ELF-1 (cell line): ENCODE measurements at regions not wholly inside any gene's neighbourhood (a gene's known extent, or its start where the extent isn't known, plus 50 kb on each side); places are given as distances from the start of the nearest gene placed in this dataset.

Experiments used
- DNase-seq: peaks from one replicate; pipeline ENCODE4 v3.0.0-alpha.2; 2016; ENCODE audit warnings: low read depth, low spot score

DNA sequence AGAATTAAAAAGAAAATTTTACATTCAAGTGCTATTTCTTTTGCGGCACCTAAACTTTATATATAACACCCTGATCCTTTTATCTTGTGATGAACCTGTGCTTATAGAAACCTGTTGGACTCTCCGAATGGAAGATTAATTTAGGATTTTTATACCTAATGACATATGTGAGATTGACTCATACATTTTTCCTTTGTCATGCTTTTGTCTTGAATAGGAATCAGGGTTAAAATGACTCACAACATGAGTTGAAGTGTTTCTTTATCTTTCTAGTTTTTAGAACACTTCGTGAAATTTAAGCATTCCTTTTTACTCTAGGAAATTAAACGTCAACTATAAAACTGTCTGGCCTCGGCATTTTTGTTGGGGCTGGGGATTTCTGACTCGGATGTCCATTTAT, 378.9 kb downstream of the PCDH20 start:
- DNase-seq = no peak

DNA sequence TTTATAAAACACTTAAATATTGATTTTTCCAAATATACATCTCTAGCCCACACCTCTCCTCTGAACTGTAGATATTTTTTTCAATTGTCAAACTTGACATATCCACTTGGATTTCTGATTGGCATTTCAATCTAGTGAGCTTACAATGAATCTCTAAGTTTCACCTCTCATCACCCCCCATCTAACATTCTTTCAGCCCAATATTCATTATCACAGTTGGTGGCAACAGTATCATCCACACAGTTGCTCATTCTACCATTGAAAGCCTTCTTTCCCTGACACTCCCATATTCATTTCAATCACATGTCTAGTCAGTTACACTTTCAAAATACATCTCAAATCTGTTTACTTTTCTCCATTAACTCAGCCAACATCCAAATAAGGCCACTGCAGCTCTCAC, 385.2 kb downstream of the PCDH20 start:
- no peak for DNase-seq

DNA sequence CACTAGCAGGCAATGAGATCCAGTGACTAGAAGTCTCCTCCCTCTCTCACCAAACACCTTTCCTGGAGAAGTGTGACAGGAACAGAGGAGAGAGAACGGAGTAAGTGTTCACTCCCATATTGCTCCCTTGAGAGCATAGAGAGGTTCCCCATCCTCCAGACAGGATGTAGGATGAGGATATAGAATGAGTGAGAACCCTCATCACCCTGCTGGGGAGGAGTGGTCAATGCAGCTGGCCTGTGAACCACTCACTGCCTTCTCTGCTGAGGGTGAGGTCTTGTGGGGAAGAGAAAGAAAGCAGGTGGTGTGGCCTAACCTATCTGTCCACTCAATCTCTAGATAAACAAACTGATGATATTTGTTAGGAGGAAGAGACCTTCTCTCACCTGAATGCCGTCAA, 386.6 kb downstream of the PCDH20 start:
- peak; percentile 20 for DNase-seq

DNA sequence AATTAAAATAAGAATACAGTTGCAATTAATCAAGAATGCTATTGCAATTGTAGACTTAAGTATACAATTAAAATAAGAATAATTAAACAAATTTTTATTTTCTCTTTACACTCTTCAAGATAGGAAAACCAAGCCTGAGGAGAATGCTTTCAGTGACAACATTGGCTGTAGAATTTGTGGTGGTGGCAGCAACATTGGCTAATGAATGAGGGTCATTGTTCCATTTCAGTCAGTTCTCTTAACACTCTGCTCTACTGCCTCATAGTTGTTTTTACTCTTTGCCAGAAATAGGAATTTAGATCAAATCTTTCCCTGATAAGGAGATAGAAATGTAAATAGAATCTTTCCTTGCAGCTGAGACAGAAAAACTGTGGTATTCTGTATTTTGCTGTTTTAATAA, 391.6 kb downstream of the PCDH20 start:
- DNase-seq = no peak

DNA sequence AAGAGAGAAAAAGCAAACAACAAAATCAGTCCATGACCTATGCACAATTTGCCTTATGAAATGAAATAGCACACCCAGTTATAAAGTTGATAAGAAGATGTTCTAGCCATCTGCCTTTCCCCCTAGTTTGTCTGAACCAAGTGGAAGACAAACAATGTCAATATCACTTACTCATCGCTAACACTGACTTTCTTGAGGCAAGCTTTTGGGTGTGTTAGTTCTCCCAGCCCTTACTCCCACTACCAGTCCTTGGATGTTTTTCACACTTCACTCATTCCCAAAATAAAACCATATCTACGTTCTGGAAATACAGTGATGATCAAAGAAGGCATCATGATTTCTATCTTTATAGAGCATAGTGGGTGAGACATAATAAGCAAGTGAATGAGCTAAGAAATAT, 393.8 kb downstream of the PCDH20 start:
- no peak for DNase-seq

DNA sequence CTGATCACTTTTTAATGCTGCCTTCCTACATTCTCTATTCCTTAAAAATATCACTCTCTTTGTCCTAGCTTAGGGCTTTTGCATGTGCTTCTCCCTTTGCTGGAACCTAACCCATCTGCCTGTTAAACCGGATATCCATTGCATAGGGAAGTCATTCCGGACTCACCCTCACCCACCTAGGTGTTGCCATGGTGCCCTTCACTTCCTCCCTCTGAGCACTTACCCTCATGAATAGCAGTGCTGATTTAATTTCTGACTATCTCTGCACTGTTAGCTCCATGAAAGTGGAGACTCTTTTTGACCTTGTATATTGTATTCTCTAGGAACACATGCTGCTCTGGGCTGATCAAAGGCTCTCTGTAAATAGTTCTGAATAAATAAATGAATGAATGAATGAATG, 401.9 kb downstream of the PCDH20 start:
- no peak for DNase-seq

DNA sequence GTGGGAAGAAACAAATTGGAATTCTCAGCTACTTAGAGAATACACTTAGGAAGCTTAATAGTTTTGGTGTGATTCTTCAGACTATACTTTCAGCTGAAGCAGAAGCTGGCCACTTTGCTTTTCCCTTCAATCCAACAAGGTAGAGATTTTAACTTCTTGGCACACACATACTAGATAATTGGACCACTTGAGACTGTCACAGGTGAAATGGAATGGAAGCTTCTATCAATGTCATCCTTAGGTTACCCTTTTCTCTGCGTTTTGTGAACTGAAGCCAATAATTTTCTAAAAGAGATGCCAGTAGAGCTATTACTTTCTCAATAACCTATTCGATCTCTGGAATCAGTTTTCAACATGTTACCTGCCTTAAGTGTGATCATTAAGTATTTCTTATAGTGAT, 405.3 kb downstream of the PCDH20 start:
- no peak for DNase-seq

DNA sequence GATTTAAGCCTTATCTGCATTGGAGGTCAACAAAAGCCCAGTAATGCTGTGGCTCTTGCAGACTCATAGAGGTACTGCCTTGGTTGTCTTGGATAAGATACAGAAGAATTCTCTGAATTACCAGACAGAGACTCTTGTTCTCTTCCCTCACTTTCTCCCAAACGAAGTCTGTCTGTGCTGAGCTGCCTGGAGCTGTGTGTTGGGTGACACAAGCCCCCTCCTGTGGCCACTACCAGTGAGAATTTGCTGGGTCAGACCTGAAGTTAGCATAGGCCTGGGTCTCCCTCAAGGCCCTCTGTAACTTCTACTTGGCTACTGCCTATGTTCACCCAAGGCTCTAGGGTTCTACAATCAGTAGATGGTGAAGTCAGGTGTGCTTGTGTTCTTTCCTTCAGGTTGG, 413.0 kb downstream of the PCDH20 start:
- DNase-seq = peak; percentile 11

DNA sequence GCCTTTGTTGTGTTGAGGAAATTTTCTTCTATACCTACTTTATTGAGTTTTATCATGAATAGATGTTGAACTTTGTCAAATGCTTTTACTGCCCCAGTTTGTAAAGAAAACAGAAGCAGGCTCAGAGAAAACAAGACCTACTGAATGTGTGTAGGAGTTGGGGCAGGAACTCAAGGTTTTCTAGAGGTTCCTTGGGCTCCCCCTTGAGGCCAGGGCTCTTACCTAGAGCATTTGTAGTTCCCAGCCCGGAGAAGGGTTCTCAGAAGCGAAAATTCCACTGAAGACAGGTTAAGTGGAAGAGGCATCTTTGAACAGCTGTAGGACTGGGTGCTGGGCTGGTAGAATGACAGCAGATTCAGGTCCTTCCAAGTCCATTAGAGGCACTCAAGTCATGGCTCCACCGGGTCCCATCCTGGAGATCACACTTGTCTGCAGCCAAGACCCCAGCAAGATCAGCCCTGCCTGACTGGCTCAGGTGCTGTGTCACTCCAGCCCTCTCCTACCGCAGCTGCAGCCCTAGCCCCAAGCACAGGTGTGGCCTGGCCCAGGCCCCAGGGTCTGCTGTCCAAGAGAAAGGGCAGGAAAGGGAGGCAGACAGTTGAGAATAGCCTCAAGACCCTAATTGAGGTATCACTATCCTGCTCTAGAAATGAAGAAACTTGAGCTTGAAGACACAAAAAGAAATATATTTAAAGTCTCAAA, 425.5 kb downstream of the PCDH20 start:
- DNase-seq = peak; percentile 64

DNA sequence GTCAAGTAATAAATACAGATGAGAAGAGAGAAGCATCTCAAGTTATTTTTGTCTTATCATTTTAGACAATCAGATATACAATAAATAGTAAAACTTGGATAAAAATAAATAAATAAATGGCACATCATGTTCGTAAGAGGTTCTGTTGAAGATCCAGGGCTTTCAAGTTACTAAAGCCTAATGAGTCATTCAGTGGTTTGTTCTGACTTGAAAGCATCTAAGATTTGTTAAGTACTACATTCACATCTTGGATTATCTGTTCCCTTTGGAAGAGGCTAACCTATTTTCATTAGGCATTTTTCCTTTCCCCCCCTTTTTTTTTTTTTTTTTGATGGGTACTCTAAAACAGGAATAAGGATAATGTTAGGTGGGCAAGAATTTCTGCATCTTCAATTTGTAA, 429.3 kb downstream of the PCDH20 start:
- DNase-seq = no peak

DNA sequence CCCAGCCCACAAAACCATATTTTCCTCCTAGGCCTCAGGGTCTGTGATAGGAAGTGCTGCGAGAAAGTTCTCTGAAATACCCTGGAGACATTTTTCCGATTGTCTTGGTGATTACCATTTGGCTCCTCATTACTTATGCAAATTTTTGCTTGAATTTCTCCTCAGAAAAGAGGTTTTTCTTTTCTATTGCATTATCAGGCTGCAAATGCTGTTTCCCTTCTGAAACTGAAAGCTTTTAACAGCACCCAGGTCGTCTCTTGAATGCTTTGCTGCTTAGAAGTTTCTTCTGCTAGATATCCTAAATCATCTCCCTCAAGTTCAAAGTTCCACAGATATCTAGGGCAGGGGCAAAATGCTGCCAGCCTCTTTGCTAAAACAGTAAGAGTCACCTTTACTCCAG, 434.2 kb downstream of the PCDH20 start:
- no peak for DNase-seq

DNA sequence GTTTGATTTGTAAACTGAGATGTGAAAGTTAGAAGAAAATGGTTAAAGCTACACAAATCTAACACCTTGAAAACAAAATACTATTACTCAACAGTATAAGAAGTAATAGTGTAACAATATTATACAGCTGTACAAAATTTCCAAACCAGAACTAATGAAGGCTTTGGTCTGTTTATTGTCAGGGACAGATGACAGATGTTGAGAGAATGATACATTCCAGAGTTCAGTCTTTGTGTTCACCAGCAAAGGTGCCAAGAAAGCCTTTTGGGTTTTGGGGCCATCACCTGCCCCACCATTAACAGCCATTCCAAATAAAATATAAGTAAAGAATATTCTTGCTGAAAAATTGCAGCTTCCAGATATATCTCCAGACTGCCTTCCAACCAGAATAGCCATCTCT, 439.3 kb downstream of the PCDH20 start:
- no peak for DNase-seq

DNA sequence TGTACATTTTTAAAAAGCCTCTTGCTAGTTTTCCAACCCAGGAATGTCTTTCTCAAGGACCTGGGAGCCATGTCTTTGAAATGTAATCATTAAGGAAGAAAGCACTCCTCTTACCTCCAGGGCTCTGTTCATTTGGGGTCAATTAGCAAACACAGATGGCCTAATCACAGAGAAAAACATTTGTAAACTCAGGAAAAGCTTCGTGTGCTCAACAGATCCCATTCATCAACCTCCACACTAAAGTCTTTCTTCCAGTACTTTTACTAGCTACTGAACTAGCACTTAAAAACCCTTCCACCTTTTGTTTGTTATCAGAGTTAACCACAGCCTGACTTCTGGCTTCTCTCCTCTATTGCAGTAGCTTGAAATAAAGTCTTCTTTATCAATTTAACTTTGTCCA, 441.4 kb downstream of the PCDH20 start:
- peak; percentile 57 for DNase-seq

DNA sequence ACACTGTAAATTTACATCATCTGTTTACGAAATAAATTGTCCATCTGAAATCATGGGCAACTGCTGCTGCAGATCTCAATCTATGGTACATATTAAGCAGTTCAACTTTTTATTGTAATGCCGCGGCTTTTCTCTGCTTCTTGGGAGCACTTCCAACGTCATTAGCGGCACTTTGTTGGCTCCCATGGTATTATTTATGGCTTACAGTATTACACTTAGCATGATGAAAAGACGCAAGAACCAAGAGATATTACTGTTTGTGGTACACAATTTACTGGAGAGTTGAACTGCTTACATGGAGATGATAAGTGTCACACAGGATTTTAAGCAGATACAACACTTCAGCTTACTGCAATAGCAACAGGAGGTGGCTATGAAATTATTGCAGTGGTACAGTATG, 442.1 kb downstream of the PCDH20 start:
- no peak for DNase-seq

DNA sequence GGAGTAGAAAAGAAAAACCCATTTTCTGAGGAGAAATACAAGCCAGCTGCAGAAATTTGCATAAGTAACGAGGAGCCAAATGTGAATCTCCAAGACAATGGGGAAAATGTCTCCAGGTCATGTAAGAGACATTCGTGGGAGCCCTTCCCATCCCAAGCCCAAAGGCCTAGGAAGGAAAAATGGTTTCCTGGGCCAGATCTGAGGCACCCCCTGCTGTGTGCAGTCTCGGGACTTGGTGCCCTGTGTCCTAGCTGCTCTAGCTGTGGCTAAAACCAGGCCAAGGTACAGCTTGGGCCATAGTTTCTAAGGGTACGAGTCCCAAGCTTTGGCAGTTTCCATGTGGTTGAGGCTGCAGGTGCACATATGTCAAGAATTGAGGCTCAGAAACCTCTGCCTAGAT, 444.9 kb downstream of the PCDH20 start:
- peak; percentile 65 for DNase-seq

DNA sequence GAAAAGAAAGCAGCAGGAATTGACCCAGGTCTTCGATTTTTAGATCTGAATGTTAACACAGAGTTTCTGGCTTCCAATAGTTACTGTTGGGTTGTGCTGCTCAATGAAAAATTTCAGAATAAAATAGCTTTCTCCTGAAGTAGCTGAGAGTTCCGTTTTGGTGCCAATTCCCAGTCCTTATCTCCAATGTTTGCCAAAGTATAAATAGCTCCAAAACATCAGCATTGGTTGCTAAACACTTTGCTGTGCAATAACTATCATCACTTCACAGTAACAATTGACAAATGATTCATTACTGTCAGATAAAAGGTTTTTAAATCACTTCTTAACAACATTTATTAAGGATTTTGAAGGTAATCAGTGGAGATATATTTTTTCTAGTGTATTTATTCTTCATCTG, 446.0 kb downstream of the PCDH20 start:
- no peak for DNase-seq

DNA sequence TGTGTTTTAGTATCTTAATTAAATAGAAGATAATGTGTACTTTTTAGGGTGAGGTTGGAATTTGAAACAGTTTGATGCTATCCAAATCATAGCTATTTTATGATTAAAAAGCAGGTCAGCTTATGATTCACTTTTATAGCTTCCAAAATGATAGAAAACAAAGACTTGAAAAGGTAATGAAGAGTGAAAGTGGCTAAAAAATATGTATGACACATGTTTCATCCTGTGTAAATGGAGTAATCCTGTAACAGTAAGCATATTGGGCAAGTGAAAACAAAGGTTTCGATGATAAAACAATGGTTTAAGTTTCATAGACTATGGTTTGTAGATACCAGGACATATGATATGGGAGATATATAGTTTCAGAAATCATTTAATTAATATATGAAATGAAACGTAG, 456.2 kb downstream of the PCDH20 start:
- no peak for DNase-seq

DNA sequence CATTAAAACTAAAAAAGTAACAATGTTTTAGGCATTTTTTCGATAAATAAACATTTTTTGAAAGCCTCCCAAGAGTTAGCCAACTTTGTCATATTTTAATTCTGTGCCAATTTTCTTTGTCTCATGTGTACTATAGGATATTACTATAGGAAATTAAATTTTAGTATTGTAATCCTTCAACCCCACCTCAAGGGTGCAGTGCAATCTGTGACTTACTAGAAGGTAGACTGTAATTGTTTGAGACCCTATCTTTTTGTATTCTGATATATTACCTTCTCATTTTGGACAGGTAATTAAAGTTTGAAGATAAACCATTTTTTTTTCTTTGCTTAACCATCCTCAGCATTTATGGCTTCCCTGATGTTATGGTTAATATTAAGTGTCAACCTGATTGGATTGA, 457.8 kb downstream of the PCDH20 start:
- no peak for DNase-seq

DNA sequence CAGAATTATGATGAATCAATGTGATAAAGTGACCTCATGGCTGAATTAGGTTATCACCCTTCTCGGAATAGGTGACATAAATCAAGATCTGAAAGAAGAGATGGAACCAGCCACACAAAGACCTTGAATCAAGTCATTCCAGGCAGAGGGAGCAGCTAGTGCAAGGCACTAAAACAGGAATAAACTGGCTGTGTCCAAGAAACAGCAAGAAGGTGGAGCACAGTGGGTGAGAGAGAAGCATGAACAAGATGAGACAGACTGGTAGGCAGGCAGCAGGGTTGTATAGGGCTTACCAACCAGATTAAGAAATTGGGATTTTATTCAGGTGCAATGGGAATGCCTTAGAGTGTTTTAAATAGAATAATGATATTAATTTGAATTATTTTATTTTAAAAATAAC, 470.3 kb downstream of the PCDH20 start:
- DNase-seq = no peak

DNA sequence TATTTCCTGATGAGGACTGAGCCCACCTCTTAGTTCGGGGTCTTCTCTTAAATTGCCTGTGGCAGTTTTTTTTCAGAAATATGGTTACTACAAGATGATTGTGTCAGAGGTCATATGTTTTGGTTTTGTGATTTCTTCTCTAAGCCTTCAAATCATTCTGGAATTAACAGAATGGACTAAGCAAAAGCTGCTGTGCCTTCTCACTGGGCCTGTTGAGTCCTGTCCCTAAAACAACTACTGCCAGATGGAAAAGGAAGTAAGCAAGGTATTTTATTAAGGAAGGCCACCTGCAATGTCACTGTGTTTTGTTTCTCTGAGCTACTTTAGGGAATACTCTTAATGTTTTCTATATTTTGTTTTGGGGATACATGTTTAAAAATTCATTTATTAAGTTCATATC, 470.8 kb downstream of the PCDH20 start:
- no peak for DNase-seq

DNA sequence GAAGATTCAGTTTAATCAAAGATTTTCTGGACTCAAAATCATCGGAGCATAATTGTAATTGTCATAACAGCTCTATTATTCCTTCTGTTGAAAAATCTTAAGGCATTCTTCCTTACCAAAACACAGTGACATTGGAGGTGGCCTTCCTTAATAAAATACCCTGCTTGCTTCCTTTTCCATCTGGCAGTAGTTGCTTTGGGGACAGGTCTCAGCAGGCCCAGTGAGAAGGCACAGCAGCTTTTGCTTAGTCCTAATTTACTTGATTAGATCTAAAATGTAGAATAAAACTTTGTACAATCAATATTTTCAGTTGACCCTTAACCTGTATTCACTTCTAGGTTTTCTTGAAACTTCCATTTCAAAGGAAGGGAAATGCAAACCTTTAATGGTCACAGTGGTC, 471.6 kb downstream of the PCDH20 start:
- no peak for DNase-seq

DNA sequence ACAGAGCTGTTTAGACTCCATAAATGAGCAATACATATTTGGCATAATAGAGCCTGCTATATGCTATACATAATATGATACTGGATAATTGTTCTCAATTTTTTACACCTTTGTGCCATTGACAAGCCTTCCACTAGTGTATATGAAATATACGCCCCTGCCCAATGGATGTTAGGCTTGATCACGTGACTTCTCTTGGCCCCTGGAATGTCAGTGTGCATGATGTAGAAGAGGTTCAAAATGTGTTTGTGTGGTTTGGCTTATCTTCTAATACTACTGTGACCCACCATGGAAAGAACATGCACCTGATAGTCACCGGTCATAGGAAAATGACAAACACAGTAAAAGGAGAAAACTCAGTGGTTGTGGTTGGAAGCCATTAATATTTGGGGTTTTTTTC, 479.4 kb downstream of the PCDH20 start:
- DNase-seq = no peak

DNA sequence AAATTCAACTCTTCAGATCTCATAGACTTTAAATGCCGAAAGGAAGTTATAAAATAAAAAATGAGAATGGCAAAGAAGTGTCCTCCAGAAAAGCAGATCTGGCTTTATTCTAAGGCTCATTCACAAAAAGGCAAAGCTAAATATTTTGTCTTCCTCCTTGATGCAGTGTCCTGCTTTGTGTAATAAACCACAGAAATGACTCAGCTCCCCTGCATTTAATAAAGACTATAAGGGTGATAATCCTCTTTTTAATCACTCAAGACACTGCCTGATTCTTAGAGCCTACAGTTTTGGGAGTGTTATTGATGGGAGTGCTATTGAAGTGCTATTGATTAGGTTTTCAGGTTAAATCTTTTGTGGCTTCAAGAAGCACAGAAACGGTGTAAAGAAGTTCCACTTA, 482.0 kb downstream of the PCDH20 start:
- no peak for DNase-seq

DNA sequence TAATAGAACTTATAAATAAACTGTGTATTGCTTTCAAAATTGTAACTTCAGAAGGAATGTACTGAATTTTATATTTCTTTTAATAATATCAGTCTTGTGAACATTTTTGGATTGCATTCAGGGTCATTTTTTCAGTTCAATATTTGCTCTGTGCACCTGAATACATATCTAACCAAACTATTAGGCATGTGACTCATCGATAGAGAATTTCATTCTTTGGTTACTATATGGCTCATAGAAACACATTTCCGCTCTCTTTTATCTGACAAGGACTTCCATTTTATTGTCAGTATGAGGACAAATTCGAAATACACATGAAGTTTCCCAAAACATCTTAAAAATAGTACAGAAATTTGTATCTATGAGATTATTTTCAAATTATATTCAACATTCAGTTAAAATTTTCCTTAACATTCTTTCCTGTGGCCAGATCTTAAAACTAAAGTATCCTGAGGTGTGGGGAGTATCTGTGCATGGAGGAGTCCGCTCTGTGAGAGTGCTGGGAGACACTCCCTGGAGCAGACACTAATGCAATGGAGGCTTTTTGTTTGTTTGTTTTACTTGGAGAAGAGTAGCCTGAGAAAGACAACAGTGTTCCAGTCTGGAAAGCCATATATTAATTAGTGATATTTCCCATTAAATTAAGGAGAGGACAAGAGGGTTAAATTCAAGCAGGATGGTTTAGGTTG, 483.6 kb downstream of the PCDH20 start:
- DNase-seq = no peak
